Parathyroid adenoma (tissue), 2 donors: ENCODE measurements at regions not wholly inside any gene's neighbourhood (a gene's known extent, or its start where the extent isn't known, plus 50 kb on each side); places are given as distances from the start of the nearest gene placed in this dataset.

Experiments
- H2AFZ ChIP-seq: fragments of 300-600 bp; sonication (generic); one replicate; pipeline ENCODE4 v1.7.0; 2017; ENCODE audit warnings: antibody characterized with exemption, mild to moderate bottlenecking
- H3K27ac ChIP-seq: fragments of 300-600 bp; sonication (generic); one replicate; pipeline ENCODE4 v1.7.0; 2017
- H3K27me3 ChIP-seq: fragments of 300-600 bp; sonication (generic); one replicate; pipeline ENCODE4 v1.7.0; 2017; ENCODE audit warnings: low read length; ENCODE audit not compliant: control insufficient read depth, insufficient read depth
- H3K36me3 ChIP-seq: fragments of 300-600 bp; sonication (generic); one replicate; pipeline ENCODE4 v1.7.0; 2017; ENCODE audit warnings: low read length; ENCODE audit not compliant: control insufficient read depth, insufficient read depth
- H3K4me1 ChIP-seq: fragments of 300-600 bp; sonication (generic); one replicate; pipeline ENCODE4 v1.7.0; 2017; ENCODE audit warnings: control low read depth
- H3K4me2 ChIP-seq: fragments of 300-600 bp; sonication (generic); one replicate; pipeline ENCODE4 v1.7.0; 2017; ENCODE audit warnings: low read length
- H3K4me3 ChIP-seq: fragments of 300-600 bp; sonication (generic); one replicate; pipeline ENCODE4 v1.7.0; 2017; ENCODE audit warnings: low read depth, low read length
- H3K79me2 ChIP-seq: fragments of 300-600 bp; sonication (generic); one replicate; pipeline ENCODE4 v1.7.0; 2017; ENCODE audit warnings: control low read depth
- H3K9ac ChIP-seq: fragments of 300-600 bp; sonication (generic); one replicate; pipeline ENCODE4 v1.7.0; 2017; ENCODE audit warnings: mild to moderate bottlenecking
- H3K9me3 ChIP-seq: fragments of 300-600 bp; sonication (generic); one replicate; pipeline ENCODE4 v1.7.0; 2017; ENCODE audit warnings: low read length; ENCODE audit not compliant: control insufficient read depth
- CTCF ChIP-seq: fragments of 300-600 bp; sonication (generic); IDR thresholded peaks from one replicate; pipeline ENCODE4 v1.7.0; 2017; ENCODE audit warnings: antibody characterized with exemption, mild to moderate bottlenecking
- donor health status: primary hyperparathyroidism.

DNA sequence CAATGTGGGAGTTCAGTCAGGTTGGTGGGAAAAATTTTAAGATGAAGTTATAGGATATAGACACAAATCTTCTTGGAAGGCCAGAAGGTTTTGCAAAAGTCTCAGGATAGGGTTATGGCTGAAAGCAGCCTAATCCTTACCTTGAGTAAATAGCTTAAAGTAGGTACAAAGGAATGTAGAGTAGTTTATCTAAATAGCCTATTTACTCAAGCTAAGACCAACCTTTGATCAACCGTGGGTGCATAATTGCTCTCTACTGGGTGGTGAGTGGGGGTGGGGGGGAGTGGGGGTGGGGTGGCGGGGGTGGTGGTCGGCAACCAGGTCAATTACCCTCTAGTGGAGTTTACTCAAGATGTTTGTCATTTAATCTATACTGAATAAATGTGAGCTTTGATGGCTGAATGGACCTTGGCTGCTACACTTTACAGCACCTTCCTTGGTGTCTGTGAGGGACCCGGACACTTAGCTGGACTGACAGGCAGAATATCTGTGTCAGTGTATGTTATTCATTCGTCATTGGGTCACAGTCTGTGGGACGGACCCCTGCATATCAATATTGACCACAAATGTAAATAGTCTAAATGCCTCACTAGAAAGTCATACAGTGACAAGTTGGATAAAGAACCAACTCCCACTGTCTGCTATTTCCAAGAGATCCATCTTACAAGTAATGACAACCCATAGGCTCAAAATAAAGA, 545.7 kb upstream of the PABPC4L start:
- no peaks in the 10 kb centered on the region for H3K9me3 ChIP-seq
- no peak overlapping the region for H2AFZ ChIP-seq
- H3K36me3 ChIP-seq = no peaks in the 10 kb centered on the region
- H3K27ac ChIP-seq = no peak overlapping the region
- H3K79me2 ChIP-seq = no peaks in the 10 kb centered on the region
- H3K27me3 ChIP-seq = no peaks in the 10 kb centered on the region
- no peak overlapping the region for H3K4me3 ChIP-seq
- no peak overlapping the region for H3K9ac ChIP-seq
- H3K4me2 ChIP-seq = no peak overlapping the region
- no peak for TF ChIP-seq CTCF
- no peaks in the 10 kb centered on the region for H3K4me1 ChIP-seq

GRCh38 chr4:134740290-134740689, 538.7 kb upstream of the PABPC4L start:
- H2AFZ ChIP-seq = no peak overlapping the region
- no peak overlapping the region for H3K4me3 ChIP-seq
- no peak for TF ChIP-seq CTCF

GRCh38 chr4:134735901-134736300, 534.3 kb upstream of the PABPC4L start:
- Histone ChIP-seq H3K27me3 (no peaks in the 10 kb centered on the region), H3K9ac (no peak overlapping the region), H2AFZ (no peak overlapping the region), H3K4me2 (no peak overlapping the region), H3K9me3 (no peaks in the 10 kb centered on the region), H3K27ac (no peak overlapping the region), H3K4me1 (no peaks in the 10 kb centered on the region), H3K4me3 (no peak overlapping the region), H3K79me2 (no peaks in the 10 kb centered on the region), H3K36me3 (no peaks in the 10 kb centered on the region)
- TF ChIP-seq CTCF = no peak

More at GRCh38 chr4:134740290-134740689, 538.7 kb upstream of the PABPC4L start:
- Histone ChIP-seq H3K27ac (no peak overlapping the region), H3K9me3 (no peaks in the 10 kb centered on the region), H3K79me2 (no peaks in the 10 kb centered on the region), H3K9ac (no peak overlapping the region), H3K4me2 (no peak overlapping the region), H3K36me3 (no peaks in the 10 kb centered on the region), H3K27me3 (no peaks in the 10 kb centered on the region), H3K4me1 (no peaks in the 10 kb centered on the region)

- no peak overlapping the region for H3K4me3 ChIP-seq
- no peaks in the 10 kb centered on the region for H3K36me3 ChIP-seq
- no peaks in the 10 kb centered on the region for H3K9me3 ChIP-seq
- no peak overlapping the region for H3K4me2 ChIP-seq
- no peaks in the 10 kb centered on the region for H3K79me2 ChIP-seq
- no peak overlapping the region for H3K9ac ChIP-seq
- TF ChIP-seq CTCF = no peak
- H3K4me1 ChIP-seq = no peaks in the 10 kb centered on the region
- no peaks in the 10 kb centered on the region for H3K27me3 ChIP-seq
- H3K27ac ChIP-seq = no peak overlapping the region
- no peak overlapping the region for H2AFZ ChIP-seq
Measured at GRCh38 chr4:134727696-134728095, 526.1 kb upstream of the PABPC4L start.

- no peak for TF ChIP-seq CTCF
- Histone ChIP-seq H3K4me1 (no peaks in the 10 kb centered on the region), H3K4me2 (no peak overlapping the region), H3K27me3 (no peaks in the 10 kb centered on the region), H3K27ac (no peak overlapping the region), H3K79me2 (no peaks in the 10 kb centered on the region), H2AFZ (no peak overlapping the region), H3K9ac (no peak overlapping the region), H3K9me3 (no peaks in the 10 kb centered on the region), H3K36me3 (no peaks in the 10 kb centered on the region), H3K4me3 (no peak overlapping the region)
Measured at GRCh38 chr4:134722306-134722705, 520.7 kb upstream of the PABPC4L start.
